SK-N-SH (cell line): ENCODE measurements at regions not wholly inside any gene's neighbourhood (a gene's known extent, or its start where the extent isn't known, plus 50 kb on each side); places are given as distances from the start of the nearest gene placed in this dataset.

Source experiments
- CTCF ChIA-PET: fragments of 300-600, 350-600 bp; formaldehyde crosslinking; extraction: SDS; loops from one replicate; lab custom pipeline; 2021; lab: Yijun Ruan, JAX
- POLR2A ChIA-PET: fragments of 350-600 bp; sonication (Branson Sonifier 250); formaldehyde crosslinking; extraction: SDS; loops from one replicate; lab custom pipeline; 2020; ENCODE audit warnings: antibody characterized with exemption, inconsistent platforms; lab: Yijun Ruan, JAX
- DNase-seq: peaks from one replicate; pipeline ENCODE4 v3.0.0; 2012
- H2AFZ ChIP-seq: fragments of 200-600 bp; sonication (generic); 2 replicates; pipeline ENCODE4 v1.8.1; 2016; ENCODE audit warnings: antibody characterized with exemption, mild to moderate bottlenecking, low read depth
- H3F3A ChIP-seq: fragments of 200-600 bp; sonication (generic); replicated peaks from 2 replicates; pipeline ENCODE3; 2016; ENCODE audit warnings: antibody characterized with exemption, mild to moderate bottlenecking; ENCODE audit not compliant: insufficient read depth
- H3K27ac ChIP-seq, 2 experiments: fragments of 200-500 bp in 1 of 2; fragments of 200-600 bp in 1 of 2; sonication (Bioruptor generic) in 1 of 2; sonication (generic), shearing (Covaris generic) in 1 of 2; 2 replicates each; pipeline versions ENCODE4 v1.5.1 to v1.6.1; 2014 to 2016; ENCODE audit warnings: low read depth in 2 of 2, inconsistent platforms in 1 of 2, low read length in 1 of 2, mild to moderate bottlenecking in 1 of 2, mixed read lengths in 1 of 2
- H3K27me3 ChIP-seq: fragments of 200-600 bp; sonication (generic), shearing (Covaris generic); 2 replicates; pipeline ENCODE4 v1.6.1; 2016; ENCODE audit warnings: mixed run types; ENCODE audit not compliant: insufficient read depth
- H3K36me3 ChIP-seq, 2 experiments: fragments of 200-500 bp in 1 of 2; fragments of 200-600 bp in 1 of 2; sonication (Bioruptor generic) in 1 of 2; sonication (generic) in 1 of 2; replicated peaks in 1 of 2; 2 replicates each; pipeline versions ENCODE3 to v1.5.1; 2014 to 2016; ENCODE audit warnings: low read length in 1 of 2, mild to moderate bottlenecking in 1 of 2; ENCODE audit not compliant: insufficient read depth in 2 of 2, control insufficient read depth in 1 of 2
- H3K4me1 ChIP-seq, 2 experiments: fragments of 200-500 bp in 1 of 2; fragments of 200-600 bp in 1 of 2; sonication (Bioruptor generic) in 1 of 2; sonication (generic), shearing (Covaris generic) in 1 of 2; 2 replicates each; pipeline versions ENCODE4 v1.5.1 to v1.6.1; 2014 to 2016; ENCODE audit warnings: low read depth in 1 of 2, low read length in 1 of 2, mixed run types in 1 of 2; ENCODE audit not compliant: insufficient read depth in 2 of 2, control insufficient read depth in 1 of 2
- H3K4me2 ChIP-seq: fragments of 200-600 bp; sonication (generic), shearing (Covaris generic); 2 replicates; pipeline ENCODE4 v1.6.1; 2017; ENCODE audit warnings: mixed run types
- H3K4me3 ChIP-seq, 2 experiments: fragments of 200-500 bp in 1 of 2; fragments of 200-600 bp in 1 of 2; sonication (Bioruptor generic) in 1 of 2; sonication (generic), shearing (Covaris generic) in 1 of 2; 2 replicates each; pipeline versions ENCODE4 v1.5.1 to v1.8.1; 2014 to 2016; ENCODE audit warnings: low read depth in 2 of 2, inconsistent platforms in 1 of 2, low read length in 1 of 2, mild to moderate bottlenecking in 1 of 2, mixed read lengths in 1 of 2, moderate library complexity in 1 of 2
- H3K79me2 ChIP-seq: fragments of 200-600 bp; sonication (generic); 2 replicates; pipeline ENCODE4 v1.8.1; 2017; ENCODE audit warnings: mild to moderate bottlenecking; ENCODE audit not compliant: insufficient read depth
- H3K9ac ChIP-seq: fragments of 200-600 bp; sonication (generic); 2 replicates; pipeline ENCODE4 v1.6.1; 2017; ENCODE audit warnings: mixed run types
- H3K9me2 ChIP-seq: fragments of 200-600 bp; sonication (generic); 2 replicates; pipeline ENCODE4 v1.6.1; 2017; ENCODE audit warnings: mixed run types
- H3K9me3 ChIP-seq: fragments of 200-600 bp; sonication (generic); 2 replicates; pipeline ENCODE4 v1.6.1; 2017; ENCODE audit warnings: mixed run types, mild to moderate bottlenecking, moderate library complexity
- H4K20me1 ChIP-seq: fragments of 200-600 bp; sonication (generic); 2 replicates; pipeline ENCODE4 v1.6.1; 2017; ENCODE audit warnings: mild to moderate bottlenecking, mixed run types; ENCODE audit not compliant: insufficient read depth
- ELF1 ChIP-seq: IDR thresholded peaks from 2 replicates; pipeline ENCODE4 v1.4.0; 2012
- EZH2phosphoT487 ChIP-seq: fragments of 200-600 bp; sonication (generic); IDR thresholded peaks from 2 replicates; pipeline ENCODE4 v1.6.1; 2017; ENCODE audit warnings: low read depth, mixed run types, mild to moderate bottlenecking, antibody characterized with exemption, moderate library complexity, borderline replicate concordance
- FOSL2 ChIP-seq: IDR thresholded peaks from 2 replicates; pipeline ENCODE4 v1.4.0; 2012; ENCODE audit warnings: low read depth, mild to moderate bottlenecking, moderate library complexity, borderline replicate concordance
- FOXJ3 ChIP-seq: sonication (generic); formaldehyde crosslinking; IDR thresholded peaks from 2 replicates; pipeline ENCODE4 v1.5.1; 2020; ENCODE audit warnings: mild to moderate bottlenecking, missing genetic modification reagents
- FOXM1 ChIP-seq: IDR thresholded peaks from 2 replicates; pipeline ENCODE4 v1.4.0; 2012; ENCODE audit warnings: low read depth, mild to moderate bottlenecking
- GATA2 ChIP-seq: sonication (generic); formaldehyde crosslinking; IDR thresholded peaks from 2 replicates; pipeline ENCODE4 v1.5.0; 2020; ENCODE audit warnings: mild to moderate bottlenecking, missing genetic modification reagents
- IRF3 ChIP-seq: fragments of 150-350 bp; IDR thresholded peaks from 2 replicates; pipeline ENCODE4 v1.6.1; 2016; ENCODE audit warnings: mild to moderate bottlenecking, low read depth, low read length
- MEF2A ChIP-seq: IDR thresholded peaks from 2 replicates; pipeline ENCODE4 v1.4.0; 2012; ENCODE audit warnings: low read depth, borderline replicate concordance
- NFIC ChIP-seq: IDR thresholded peaks from 2 replicates; pipeline ENCODE4 v1.4.0; 2012; ENCODE audit warnings: borderline replicate concordance
- PBX3 ChIP-seq: IDR thresholded peaks from 2 replicates; pipeline ENCODE4; 2012
- POLR2AphosphoS5 ChIP-seq: IDR thresholded peaks from 2 replicates; pipeline ENCODE4 v1.6.1; 2012; ENCODE audit warnings: low read depth, low read length
- RAD21 ChIP-seq: IDR thresholded peaks from 2 replicates; pipeline ENCODE4 v1.6.1; 2012; ENCODE audit warnings: mild to moderate bottlenecking, low read length
- RFX5 ChIP-seq: IDR thresholded peaks from 2 replicates; pipeline ENCODE4 v1.6.1; 2012; ENCODE audit warnings: mild to moderate bottlenecking, improper control_type of control experiment, low read length
- RXRA ChIP-seq: IDR thresholded peaks from 2 replicates; pipeline ENCODE4 v1.4.0; 2012; ENCODE audit warnings: low read depth, mild to moderate bottlenecking, borderline replicate concordance
- TCF12 ChIP-seq: IDR thresholded peaks from 2 replicates; pipeline ENCODE4 v1.4.0; 2012
- TEAD4 ChIP-seq: IDR thresholded peaks from 2 replicates; pipeline ENCODE4 v1.4.0; 2012; ENCODE audit warnings: mild to moderate bottlenecking, borderline replicate concordance; ENCODE audit not compliant: insufficient read depth
- USF1 ChIP-seq: IDR thresholded peaks from 2 replicates; pipeline ENCODE4 v1.4.0; 2012; ENCODE audit warnings: low read depth, borderline replicate concordance
- USF2 ChIP-seq: fragments of 150-350 bp; IDR thresholded peaks from 2 replicates; pipeline ENCODE4 v1.6.1; 2017; ENCODE audit warnings: antibody characterized with exemption, low read length, low read depth, borderline replicate concordance
- ZBTB33 ChIP-seq: IDR thresholded peaks from 2 replicates; pipeline ENCODE4 v1.4.0; 2012; ENCODE audit warnings: low read depth, borderline replicate concordance

GRCh38 chr21:27173053-27173452 lies 206.2 kb upstream of the ADAMTS5 start:
- Histone ChIP-seq H4K20me1 (no peaks in the 10 kb centered on the region), H3K4me2 (no peak overlapping the region), H3K9me2 (no peaks in the 10 kb centered on the region), H3K9me3 (no peaks in the 10 kb centered on the region; the same call in 1 of the 2 replicates), H3F3A (peaks cover 2% of the 10 kb centered on the region), H3K4me3 (no peak overlapping the region), H3K79me2 (no peaks in the 10 kb centered on the region), H3K36me3 (no peaks in the 10 kb centered on the region), H3K27ac (0 out of 4 replicates have a peak overlapping the region, but pooled peaks of 1 of the 2 experiments have one; percentile 5), H3K4me1 (no peaks in the 10 kb centered on the region), H3K27me3 (no peaks in the 10 kb centered on the region), H3K9ac (no peak overlapping the region), H2AFZ (no peak overlapping the region)
- no peak for TF ChIP-seq TEAD4
- TF ChIP-seq PBX3 = no peak
- no peak for TF ChIP-seq RXRA
- TF ChIP-seq POLR2AphosphoS5 = no peak
- TF ChIP-seq ZBTB33 = no peak
- TF ChIP-seq USF2 = no peak
- no peak for TF ChIP-seq GATA2 (CRISPR knock-in tag)
- no peak for TF ChIP-seq RFX5
- no peak for TF ChIP-seq FOXJ3 (CRISPR knock-in tag)
- no peak for TF ChIP-seq FOXM1
- no peak for TF ChIP-seq TCF12
- TF ChIP-seq USF1 = no peak
- TF ChIP-seq RAD21 = no peak
- TF ChIP-seq MEF2A = no peak
- no peak for TF ChIP-seq ELF1
- no peak for TF ChIP-seq NFIC
- TF ChIP-seq EZH2phosphoT487 = no peak
- no peak for TF ChIP-seq FOSL2
- TF ChIP-seq IRF3 = no peak
- no peak for DNase-seq
- CTCF ChIA-PET = interaction anchor here (1.0 kb wide), 1 partner anchor 30 kb away, joined by 3 read pairs; no protein-coding TSS in a partner anchor
- POLR2A ChIA-PET = interaction anchor here (0.5 kb wide), 1 partner anchor 869 kb away, joined by 3 read pairs; no protein-coding TSS in a partner anchor
